Brain microvascular endothelial cell (primary cell): ENCODE measurements at regions not wholly inside any gene's neighbourhood (a gene's known extent, or its start where the extent isn't known, plus 50 kb on each side); places are given as distances from the start of the nearest gene placed in this dataset.

ENCODE experiments used
- DNase-seq: peaks from one replicate; pipeline ENCODE4 v3.0.0-alpha.2; 2020
- H3K27ac ChIP-seq: fragments of 250-450 bp; sonication (Bioruptor Pico); 2 replicates; pipeline ENCODE4 v1.5.1; 2020; ENCODE audit warnings: mild to moderate bottlenecking, moderate library complexity
- H3K27me3 ChIP-seq: fragments of 250-450 bp; sonication (Bioruptor Pico); replicated peaks from 2 replicates; pipeline ENCODE4 v1.5.1; 2020; ENCODE audit warnings: mild to moderate bottlenecking
- H3K36me3 ChIP-seq: fragments of 250-450 bp; sonication (Bioruptor Pico); replicated peaks from 2 replicates; pipeline ENCODE4 v1.5.1; 2020; ENCODE audit warnings: mild to moderate bottlenecking
- H3K4me3 ChIP-seq: 2 replicates; pipeline ENCODE4 v1.5.1; 2011; ENCODE audit warnings: low read depth, mild to moderate bottlenecking, control low read depth, low read length, moderate library complexity
- CTCF ChIP-seq: IDR thresholded peaks from 2 replicates; pipeline ENCODE4 v1.5.1; 2011; ENCODE audit warnings: low read depth, mild to moderate bottlenecking, moderate library complexity, low read length, control low read depth, inconsistent platforms; ENCODE audit errors: missing control alignments
- in situ Hi-C: cut with HindIII; loops from 2 replicates; pipeline ENCODE4 v1.10.0; 2017; ENCODE audit warnings: low sequenced_read_pairs, low pct_ligation_motif_present

- DNase-seq: no peak
- no peak for TF ChIP-seq CTCF
- Histone ChIP-seq H3K4me3 (no peak overlapping the region), H3K27me3 (no peaks in the 10 kb centered on the region), H3K36me3 (no peaks in the 10 kb centered on the region), H3K27ac (no peak overlapping the region)
- in situ Hi-C loops: no loop called here
These were observed 223.2 kb downstream of the TDRD15 start for GRCh38 chr2:21346984-21347383.

DNA sequence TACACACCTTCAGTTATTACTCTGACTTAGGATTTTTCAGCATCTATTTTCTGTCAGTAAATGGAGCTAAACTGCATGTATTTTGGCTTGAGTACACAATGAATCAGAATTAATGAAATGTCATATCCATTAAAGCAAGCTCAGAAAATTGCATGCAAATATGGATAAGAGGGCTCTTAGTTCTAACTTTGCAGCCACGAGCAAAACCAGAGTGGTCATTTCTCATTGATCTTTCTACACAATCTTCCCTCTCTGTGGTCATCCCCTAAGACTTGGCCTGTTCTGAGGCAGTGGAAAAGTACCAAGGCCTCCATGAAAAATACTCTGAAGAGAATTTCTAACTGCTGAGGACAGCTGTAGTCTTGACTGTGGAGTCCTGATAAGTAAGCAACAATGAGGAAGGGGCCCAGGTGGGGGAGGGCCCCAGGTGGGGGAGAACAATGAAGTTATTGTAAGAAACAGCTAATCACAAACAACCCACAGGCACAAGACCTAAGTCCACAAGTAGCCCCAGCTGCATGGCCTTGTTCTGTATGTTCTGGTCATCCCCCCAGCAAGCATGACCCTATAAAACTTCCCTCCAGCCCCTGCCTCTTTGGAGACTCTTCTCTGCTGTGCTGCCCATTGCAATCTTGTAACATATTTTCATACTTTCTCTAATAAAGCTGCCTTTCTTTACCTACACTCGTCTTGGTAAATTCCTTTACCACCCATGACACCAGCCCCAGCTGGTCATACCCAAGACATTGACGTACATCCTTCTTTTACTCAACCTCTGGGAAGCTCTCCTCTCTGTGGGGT is 230.3 kb downstream of the TDRD15 start:
- no peaks in the 10 kb centered on the region for H3K36me3 ChIP-seq
- in situ Hi-C loops: no loop called here
- H3K27ac ChIP-seq: no peak overlapping the region
- H3K4me3 ChIP-seq: no peak overlapping the region
- H3K27me3 ChIP-seq: no peaks in the 10 kb centered on the region
- no peak for DNase-seq
- no peak for TF ChIP-seq CTCF

DNA sequence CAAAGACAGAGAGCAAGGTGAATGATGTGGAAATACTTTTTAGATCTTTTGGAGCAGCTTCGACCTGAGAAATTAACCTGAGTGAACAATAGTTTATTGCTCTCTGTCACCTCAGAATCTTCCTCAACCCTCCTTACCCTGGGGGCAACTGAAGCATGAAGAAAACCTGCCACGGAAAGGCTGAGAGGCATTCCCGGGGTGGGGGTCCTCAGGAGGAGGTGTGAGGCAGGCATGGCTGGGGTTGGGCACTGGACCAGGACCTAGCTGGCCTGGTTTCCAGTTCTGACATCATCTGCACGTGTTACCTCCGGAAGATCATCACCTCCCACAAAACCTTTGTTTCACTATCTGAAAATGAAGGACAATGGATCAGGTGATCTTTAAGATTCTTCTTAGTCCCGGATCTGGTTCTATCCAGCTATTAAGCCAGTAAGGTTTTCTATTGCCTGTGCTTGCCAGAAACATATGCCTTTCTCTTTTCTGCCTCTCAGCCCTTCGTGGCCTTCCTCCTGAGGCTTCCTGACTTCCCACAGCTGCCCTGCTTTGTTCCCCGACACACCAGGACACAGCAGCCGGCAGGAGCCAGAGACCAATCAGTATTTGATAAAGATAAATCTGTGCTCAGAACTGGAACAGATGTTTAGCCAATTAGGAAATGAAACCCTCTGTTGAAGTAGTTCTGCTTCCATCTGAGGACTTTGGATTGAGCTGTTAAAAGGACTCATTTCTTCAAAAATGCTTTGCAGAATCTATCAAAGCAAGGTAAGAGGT is 232.5 kb downstream of the TDRD15 start:
- no peaks in the 10 kb centered on the region for H3K27me3 ChIP-seq
- no peak overlapping the region for H3K27ac ChIP-seq
- H3K4me3 ChIP-seq: no peak overlapping the region
- TF ChIP-seq CTCF: no peak
- in situ Hi-C loops: no loop called here
- H3K36me3 ChIP-seq: no peaks in the 10 kb centered on the region
- no peak for DNase-seq

GRCh38 chr2:21356857-21357255 is 233.1 kb downstream of the TDRD15 start:
- H3K4me3 ChIP-seq: no peak overlapping the region
- no peaks in the 10 kb centered on the region for H3K27me3 ChIP-seq
- H3K27ac ChIP-seq: no peak overlapping the region
- in situ Hi-C loops: no loop called here
- DNase-seq: no peak
- no peak for TF ChIP-seq CTCF
- H3K36me3 ChIP-seq: no peaks in the 10 kb centered on the region

DNA sequence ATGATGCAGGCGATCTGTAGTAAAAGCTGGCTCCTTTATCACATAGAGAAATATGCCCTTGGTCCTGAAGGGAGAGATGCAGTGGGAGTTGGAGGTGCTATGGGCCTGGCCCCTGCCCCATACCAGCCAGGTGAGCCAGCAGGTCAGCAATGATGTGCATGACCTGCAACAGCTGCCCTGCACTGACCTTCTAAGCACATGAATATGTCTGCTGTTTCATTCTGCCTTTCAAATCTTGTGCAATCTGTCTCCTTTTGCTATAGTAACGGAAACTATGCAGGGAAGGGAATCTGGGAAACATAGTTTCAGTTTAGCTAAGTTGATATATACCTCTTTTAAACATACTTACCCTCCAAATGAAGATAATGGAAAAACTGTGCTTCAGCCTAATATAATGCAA is 235.2 kb downstream of the TDRD15 start:
- TF ChIP-seq CTCF: no peak
- no peak for DNase-seq
- in situ Hi-C loops: no loop called here
- Histone ChIP-seq H3K4me3 (no peak overlapping the region), H3K27ac (no peak overlapping the region), H3K36me3 (no peaks in the 10 kb centered on the region), H3K27me3 (no peaks in the 10 kb centered on the region)

DNA sequence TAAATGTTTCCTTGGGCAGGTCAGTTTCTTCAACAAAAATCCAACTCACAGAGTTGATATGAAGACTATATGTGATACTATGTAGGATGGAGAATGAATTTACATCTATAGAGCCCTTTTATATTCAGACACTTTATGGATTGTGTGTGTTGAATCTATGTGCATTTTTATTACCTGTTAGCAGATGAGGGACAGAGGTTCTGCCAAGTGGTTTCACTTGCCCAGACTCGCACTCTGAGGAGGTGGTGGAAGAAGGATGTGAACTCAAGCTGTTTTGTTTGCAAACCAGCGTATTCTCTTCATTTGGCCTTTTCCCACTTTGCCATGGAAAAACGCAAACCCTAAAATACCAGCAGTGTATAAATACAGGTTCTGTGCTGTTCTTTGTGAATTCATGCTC is 237.6 kb downstream of the TDRD15 start:
- in situ Hi-C loops: no loop called here
- DNase-seq: no peak
- Histone ChIP-seq H3K36me3 (no peaks in the 10 kb centered on the region), H3K27me3 (no peaks in the 10 kb centered on the region), H3K27ac (no peak overlapping the region), H3K4me3 (no peak overlapping the region)
- no peak for TF ChIP-seq CTCF
